GM21786 (cell line): ENCODE measurements at regions not wholly inside any gene's neighbourhood (a gene's known extent, or its start where the extent isn't known, plus 50 kb on each side); places are given as distances from the start of the nearest gene placed in this dataset.
"Not testable (repeated sequence)": the region's sequence is repeated elsewhere in the genome, so short reads cannot be mapped to it uniquely, and the experiment has no call there.

ENCODE experiments used
- ATAC-seq: cut with Tn5 transposase; IDR thresholded peaks from one replicate; pipeline ENCODE4 v1.9.1; 2021; ENCODE audit not compliant: unreplicated experiment

DNA sequence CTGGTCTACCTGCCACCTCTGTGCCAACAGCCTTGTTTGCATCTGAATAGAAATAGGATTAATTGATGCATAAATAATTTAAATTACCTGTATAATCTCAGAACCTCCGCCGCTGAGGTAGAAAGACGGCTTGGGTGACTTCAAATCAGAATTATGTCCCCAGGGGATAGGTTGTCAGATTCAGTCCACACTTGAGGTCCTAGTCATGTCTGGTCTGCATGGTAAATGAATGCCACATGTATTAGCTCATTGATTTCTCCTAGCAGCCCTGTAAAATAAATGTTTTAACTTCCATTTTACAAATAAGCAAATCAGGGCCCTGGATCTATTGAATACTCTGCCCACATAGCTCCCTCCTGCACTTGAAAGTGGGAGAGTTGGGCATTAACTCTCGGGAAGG is 368.0 kb upstream of the WWC1 start:
- no peak for ATAC-seq

DNA sequence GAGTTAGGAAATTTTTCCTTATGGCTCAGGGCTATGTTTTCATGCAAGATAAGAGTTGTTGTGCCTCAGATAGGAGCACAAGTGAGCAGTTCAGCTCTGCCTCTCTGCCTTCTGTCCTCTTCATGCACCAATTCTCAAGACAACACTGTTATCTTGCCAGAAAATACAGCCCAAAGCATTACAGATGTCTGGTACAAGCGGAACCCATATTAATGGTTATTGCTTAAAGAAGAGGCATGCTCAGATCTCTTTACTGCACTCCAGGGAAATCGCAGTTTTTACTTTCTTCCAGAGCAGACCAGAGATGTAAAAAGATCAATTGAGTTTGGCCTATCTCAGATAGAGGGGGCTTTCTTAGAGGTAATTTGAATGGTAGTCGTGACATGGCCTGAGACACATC is 361.6 kb upstream of the WWC1 start:
- no peak for ATAC-seq

DNA sequence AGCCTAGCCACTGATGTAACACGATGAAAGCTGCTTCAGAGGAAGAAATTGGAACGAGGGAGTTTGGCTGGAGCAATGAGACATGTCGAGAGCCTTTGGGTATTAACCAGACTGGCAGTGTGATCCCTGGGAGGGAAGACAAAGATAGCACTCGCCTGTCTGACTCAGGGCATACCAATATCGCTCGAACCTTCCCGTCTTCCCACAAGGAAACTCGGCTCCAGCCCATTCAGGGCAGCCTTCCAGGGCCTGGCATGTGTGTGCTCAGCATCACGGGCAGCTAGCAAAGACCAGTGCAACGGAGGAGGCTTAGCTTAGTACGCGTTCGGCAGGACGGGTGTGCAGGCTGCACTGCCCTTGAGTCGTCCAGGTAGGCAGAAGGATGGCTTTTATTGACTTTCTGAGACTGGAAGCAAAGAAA is 356.9 kb upstream of the WWC1 start:
- ATAC-seq, result no peak

DNA sequence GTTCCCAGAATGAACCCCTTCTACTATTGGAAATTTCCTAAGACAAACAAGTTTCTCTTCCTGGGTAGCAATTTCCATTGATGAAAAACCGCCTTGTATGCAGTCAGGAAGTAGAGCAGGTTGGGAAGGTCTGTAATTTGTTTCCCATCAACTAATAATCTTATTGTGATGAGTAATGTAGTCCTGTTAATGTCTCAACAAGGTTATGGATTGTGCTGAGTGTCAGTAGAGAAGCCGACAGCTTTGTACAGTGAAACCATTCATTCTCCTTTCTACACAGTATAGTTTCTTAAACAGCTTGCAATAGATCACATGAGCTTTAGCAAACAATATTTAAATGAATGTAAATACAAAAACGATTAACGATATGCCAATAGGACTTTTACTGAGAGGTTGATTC is 355.4 kb upstream of the WWC1 start:
- ATAC-seq, result no peak

DNA sequence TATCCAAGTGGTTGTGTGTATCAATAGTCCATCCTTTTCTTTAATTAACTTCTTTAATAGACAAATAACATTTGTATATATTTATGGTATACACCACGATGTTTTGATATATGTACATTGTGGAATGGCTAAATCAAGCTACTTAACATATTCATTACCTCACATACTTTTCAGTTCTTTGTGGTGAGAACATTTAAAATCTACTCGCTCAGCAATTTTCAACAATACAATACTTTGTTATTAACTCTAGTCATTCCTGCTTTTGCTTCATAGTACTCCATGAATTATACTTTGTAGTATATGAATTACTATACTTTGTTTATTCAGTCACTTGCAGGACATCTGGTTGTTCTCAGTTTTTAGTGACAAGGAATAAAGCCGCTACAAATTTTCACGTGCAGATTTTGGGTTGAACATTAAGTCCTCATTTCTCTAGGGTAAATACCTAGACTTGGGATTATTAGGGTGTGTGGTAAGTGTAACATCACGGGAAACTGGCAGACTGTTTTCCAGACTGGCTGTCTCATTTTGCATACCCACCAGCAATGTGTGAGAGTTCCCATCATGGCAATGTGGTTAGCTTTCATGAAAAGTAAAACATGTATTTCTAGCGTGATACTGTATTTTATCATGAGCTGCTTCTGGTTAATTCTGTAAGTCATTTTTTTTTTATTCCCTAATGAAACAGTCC is 354.4 kb upstream of the WWC1 start:
- ATAC-seq, result no peak

DNA sequence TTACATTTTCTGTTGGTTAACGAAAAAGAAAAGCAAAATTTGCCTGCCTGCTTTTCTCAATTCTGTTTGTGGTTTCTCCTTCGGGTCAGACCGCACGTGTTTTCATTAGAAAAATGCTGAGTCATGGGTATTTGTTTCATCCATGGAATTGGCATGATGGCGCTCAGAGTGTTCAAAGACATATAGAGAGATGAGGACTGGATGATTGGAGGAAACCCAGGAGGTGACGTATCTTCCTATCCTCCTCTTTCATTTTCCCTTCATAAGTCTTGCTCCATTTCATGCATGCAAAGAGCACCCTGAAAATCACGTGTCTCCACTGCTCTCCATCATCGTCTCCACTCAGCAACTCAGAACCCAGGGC is 353.8 kb upstream of the WWC1 start:
- ATAC-seq, result no peak

DNA sequence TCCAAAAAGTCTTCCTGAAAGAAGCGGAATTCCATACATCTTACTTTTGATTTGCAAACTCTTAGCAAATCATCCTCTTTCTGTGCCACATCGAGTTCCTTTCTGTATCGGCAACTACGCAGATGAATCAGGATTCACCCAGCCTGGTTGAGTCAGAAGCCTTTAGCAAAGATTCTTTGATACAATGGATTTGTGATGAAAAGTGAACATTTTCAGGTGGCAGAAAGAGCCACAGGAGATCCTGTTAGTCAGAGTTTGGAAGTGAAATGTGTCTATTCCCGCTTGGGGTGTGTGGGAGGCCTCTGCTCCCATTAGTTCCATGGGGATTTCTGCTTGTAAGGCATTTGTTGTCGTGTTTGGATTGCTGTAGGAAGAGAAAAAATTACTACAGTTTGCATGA is 351.8 kb upstream of the WWC1 start:
- ATAC-seq, result no peak

DNA sequence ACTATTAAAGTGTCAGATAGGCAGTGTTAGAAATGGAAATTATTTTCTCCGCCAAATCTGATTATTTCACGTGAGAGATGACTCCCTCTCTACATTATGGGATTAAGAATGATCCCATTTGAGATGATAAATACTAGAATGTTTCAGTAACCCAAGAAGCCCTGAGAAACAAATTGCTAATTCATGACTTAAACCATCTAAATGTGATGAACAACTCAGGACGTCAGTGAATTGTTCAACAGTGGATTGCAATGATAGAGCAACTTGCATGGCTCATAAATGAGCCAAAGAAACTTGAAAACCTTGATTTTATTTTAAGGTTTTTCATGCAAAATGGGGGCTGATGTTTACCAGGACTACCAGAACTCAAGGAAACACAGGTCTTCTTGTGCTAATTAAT is 350.5 kb upstream of the WWC1 start:
- no peak for ATAC-seq

DNA sequence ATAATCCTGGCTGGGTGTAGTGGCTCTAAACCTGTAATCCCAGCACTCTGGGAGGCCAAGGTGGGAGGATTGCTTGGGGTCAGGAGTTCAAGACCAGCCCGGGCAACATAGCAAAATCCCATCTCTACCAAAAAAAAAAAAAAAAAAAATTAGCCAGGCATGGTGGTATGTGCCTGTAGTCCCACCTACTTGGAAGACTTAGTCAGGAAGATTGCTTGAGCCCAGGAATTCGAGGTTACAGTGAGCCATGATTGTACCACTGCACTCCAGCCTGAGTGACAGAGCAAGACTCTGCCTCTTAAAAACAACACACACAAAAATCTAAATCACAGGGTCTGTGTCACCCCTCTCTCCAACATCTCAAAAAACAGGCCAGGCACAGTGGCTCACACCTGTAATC is 349.9 kb upstream of the WWC1 start:
- ATAC-seq, result not testable (repeated sequence)

DNA sequence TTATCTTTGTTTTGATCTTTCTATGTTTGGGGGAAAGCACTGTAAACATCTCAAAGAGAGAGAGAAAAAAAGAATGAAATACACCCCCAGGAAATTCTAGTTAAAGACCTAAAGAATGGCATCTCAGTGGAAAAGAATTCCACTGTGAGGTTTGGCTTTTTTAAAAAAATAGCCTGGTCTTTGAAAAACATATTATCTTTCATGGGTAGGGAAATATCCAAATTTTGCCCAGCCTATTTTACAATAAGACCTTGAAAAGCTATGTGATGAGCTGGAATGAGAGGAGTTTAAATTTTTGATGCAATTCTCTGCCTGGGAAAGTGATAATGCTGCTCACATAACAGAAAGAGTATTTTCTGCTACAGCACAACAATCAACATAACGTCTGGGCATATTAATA is 348.1 kb upstream of the WWC1 start:
- no peak for ATAC-seq

DNA sequence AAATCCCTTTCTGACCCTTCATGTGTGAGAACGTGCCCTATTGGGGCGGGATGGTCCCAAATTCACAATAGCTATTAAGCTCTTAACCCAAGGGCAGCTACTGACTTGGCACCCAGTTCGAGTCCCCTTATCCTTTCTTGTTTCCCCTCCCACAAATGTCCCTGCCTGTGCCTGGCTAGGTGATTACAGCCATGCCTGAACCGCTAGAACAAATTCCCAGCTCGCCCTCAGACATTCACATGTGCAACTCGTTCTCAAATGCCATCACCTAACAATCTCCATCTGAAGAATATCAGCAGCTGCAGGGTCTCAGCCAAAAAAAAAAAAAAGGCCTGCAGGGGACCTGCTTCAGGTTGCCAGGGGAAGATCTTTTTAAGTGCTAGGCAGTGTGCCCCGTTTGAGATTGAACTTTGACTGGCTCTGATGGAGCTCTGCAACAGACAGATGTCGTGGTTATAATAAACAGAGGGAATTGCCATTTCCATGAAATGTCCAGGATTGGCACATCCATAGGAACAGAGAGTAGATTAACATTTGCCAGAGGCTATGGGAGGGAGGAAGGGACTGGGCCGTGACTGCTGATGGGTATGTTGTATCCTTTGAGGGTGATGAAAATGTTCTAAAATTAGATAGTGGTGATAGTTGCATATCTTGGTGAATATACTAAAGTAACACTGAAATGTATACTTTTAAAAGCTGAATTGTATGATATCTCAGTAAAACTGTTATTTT is 347.2 kb upstream of the WWC1 start:
- no peak for ATAC-seq

DNA sequence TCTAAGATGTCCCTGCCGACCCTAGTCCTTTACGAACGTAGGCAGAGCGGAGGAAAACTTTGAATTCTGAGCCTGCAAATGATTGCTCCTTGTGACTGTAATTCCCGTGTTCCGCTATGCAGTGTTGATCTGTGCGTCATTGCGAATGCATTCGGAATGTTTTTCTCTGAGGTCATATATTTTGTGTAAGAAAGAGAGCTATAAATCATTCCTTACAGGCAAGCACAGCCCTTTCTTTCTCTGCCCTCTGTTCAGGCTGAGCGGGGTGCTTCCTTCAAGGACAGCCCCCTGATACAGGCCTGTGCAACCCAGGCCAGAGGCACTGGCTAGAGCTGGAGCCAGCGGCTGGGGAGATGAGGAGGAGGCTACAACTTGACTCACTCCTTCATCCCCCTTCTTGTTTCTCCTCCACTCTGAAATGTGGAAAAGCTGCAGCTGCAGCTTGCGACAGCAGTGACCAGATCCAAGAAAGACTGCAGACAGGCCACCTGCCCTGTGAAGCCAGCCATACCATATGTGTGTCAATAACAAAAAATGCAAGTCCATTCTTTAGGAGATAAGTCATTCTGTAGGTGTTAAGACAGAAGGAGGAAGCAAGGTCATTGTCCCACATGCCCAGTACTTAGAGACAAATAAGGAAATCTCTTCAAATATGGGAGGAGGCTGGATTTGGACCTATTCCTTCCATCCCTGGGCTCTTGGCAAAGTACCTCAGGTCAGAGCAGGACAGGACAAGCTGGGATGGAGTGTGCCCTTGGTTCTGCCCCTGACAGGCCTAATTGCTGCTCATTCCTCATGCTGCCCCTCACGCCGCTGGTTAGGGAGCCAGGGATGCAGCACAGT is 345.7 kb upstream of the WWC1 start:
- no peak for ATAC-seq

DNA sequence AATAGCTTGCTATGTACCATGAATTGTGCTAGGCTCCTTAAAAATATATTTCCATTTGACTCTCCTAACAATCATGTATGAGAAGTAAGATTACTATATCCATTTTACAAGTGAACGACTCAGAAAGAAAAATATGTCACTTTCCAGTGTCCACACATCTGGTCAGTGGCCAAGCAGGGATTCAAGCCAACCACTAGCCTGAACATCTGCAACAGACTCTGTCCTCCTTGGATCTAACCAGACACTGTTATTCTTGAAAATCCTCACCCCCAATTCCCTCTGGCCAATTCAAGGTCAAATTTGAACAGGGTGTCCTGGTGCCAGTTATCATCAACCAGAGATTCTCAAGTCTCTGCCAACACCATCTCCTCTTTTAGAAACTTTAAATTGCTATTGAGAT is 344.1 kb upstream of the WWC1 start:
- no peak for ATAC-seq

DNA sequence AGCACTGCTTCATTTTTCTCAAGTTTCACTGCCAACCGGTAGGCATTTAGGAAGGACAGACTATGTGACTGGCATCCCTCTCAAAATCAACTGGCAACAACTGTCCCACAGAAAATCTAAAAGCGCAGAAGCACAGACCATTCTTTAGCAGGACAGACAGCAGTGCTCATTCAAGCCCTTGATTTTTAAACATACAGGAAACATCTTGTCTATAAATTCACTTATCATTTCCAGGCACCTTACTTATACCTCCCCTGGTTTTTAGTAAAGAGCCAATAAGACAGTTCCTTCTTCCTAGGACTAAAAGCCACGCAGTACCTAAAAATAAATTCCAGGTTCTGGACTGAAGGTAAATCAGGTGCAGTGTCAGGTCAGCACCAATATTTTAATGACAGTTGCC is 343.2 kb upstream of the WWC1 start:
- no peak for ATAC-seq

DNA sequence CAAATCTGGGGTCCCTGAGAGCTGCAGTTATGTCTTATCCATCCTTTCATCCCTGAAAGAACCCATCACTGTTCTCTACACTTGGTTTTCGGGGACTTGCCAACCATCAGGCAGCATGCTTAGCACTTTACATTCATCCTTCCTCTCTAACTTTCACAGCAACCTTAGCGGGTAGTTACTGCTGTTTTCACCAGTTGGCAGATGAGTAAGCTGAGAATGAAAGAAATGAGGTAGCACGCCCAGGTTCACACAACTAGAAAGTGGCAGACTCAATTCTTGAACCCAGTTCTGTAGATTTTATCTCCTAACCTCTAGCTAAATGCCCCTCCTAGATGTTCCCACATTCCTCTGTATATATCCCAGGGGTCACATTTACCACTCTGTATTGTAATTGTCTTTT is 342.0 kb upstream of the WWC1 start:
- ATAC-seq, result peak; percentile 60

DNA sequence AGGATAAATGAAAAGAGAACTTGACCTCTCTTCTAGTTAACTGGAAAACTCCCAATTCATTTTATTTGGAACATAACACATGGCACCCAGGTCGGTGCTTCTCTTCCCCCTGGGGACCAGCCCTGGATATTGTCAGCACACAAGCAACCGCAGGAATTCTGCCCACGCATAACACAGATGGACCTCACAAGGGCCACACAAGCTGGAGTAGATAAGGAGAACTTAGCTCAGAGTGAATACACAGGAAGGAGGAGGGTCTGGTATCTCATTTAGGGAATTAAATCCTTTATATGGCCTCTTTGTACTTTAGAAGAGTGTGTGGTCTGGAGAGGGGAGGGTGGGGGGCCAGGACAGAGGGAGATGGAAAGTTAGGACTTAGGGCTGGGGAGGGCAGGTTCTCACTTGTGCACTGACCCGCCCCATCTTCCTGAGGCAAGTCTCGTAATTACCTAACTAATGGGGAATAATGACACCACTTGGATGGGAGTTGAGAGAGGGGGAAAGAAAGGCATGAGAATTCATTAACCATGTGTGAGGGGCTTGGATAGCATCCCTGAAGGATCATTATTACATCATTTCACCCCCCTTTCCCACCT is 341.2 kb upstream of the WWC1 start:
- no peak for ATAC-seq

DNA sequence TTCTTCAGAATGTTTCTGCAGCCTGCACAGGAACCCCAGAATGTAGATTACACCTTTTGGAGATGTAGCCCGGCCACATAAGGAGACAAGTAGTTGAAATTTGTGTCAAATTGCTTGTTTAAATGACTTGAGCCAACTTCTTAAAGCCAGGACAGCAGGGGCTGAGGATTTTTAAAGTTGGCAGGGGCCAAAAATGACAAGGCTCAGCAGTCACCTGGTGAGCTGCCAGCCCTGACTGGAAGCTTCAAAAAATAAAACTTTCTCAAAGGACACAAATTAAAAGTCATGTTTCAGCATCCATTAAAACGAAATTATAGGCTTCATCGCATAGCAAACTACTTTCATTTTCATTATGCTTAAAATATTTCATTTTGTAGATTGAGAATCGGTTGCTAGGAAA is 340.3 kb upstream of the WWC1 start:
- no peak for ATAC-seq

DNA sequence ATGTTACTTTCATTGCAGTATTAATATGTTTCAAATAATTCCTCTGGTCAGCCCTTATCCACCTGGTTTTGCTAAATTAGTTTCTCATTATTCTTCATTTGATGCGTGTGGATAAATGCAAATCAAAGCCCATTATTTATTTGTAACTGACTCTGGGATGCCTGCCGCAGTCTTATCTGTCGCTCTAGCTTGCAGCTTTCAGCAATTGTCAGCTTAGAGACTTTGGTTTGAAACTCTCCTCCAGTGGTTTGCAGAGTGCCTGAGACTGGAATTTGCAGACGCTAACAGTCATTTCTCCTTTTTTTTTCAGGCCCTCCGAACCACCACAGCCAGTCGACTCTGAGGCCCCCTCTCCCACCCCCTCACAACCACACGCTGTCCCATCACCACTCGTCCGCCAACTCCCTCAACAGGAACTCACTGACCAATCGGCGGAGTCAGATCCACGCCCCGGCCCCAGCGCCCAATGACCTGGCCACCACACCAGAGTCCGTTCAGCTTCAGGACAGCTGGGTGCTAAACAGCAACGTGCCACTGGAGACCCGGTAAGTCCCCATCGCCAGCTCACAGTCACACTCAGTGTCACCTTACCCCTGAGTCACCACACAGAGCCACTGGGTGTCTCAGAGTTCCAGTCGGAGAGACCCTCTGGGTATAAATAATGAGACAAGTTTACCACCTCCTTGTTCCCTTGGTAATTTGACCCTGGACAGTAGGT is 339.0 kb upstream of the WWC1 start:
- ATAC-seq, result no peak

DNA sequence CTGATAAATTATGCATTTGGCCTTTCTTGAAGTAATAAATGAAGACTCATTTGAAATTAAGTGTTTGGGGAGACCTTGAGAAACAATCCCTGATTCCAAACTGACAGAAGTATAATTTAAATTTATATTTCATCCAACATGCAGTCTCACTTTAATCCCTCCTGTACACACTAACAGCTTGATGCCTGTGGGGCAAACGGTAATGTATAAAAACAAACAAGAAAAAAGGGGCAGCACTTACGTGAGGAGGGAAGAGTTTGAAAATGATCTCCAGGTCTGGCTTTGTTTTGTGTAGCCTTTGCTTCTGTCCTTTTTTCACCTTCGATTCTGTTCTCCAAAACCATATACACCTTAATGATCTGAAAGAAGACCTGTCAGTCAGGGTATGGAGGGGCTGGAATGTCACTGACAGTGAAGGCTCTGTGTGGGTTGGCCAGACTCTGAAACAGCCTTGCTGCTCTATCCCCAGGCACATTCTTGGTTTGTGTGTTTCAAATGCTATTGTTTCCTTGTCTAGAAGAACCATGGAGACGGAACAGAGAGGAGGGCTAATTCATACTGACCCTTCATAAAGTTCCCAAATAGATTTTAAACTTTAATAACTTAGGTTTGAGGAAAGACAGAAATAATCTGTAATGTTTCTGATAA is 338.2 kb upstream of the WWC1 start:
- no peak for ATAC-seq

DNA sequence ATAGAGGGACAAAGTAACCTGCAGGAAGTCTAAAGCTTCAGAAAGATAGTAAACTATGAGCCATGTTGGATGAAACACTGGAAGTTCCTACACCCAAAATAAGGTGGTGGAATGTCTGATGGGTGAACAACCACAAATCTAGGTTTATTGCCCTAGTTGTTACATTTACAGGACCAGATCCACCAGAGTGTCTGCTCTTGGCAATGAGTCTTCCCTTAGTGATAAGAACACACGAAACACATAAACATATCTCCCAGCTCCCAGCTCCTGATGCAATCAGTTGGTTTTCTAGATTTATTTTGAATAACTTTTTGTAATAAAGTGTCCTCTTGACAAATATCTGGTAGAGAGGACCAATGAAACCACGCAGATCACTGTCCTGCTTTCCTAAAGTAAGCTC is 329.7 kb upstream of the WWC1 start:
- no peak for ATAC-seq

DNA sequence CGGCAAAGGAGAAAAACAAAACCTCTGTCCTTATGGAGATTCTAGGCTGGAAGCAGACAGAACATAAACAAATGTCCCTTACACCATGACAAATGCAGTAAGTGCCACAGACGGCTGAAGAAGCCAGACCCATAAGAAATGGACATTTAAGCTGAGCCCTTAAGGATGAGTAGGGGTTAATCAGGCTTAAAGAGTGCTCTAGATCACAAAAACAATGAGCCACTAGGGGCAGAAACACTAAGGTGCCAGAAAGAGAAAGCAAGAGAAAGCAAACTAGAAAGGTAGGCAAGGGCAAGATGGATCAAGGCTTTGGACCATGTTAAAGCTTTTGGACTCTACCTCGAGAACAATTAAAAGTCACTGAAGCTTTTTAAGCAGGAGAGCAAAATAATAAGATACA is 326.9 kb upstream of the WWC1 start:
- no peak for ATAC-seq
